Lung (tissue), 11 donors: ENCODE measurements at regions not wholly inside any gene's neighbourhood (a gene's known extent, or its start where the extent isn't known, plus 50 kb on each side); places are given as distances from the start of the nearest gene placed in this dataset.

ENCODE experiments used
- ATAC-seq: fragments of 200-7000 bp; cut with Tn5 transposase; one replicate; pipeline ENCODE4 v1.9.1; 2020; ENCODE audit warnings: moderate number of reproducible peaks; ENCODE audit not compliant: insufficient read depth, low FRiP score
- DNase-seq, 3 donors: peaks; one replicate each; pipeline ENCODE4 v3.0.0-alpha.2; 2013 to 2017
- H3K27ac ChIP-seq, 2 donors: one replicate each; pipeline ENCODE4 v1.5.1; 2013; ENCODE audit warnings: mild to moderate bottlenecking in 2 of 2, moderate library complexity in 2 of 2, control low read depth in 1 of 2, inconsistent platforms in 1 of 2, low read depth in 1 of 2, low read length in 1 of 2
- H3K27me3 ChIP-seq, 3 donors: one replicate each; pipeline ENCODE4 v1.5.1; 2013; ENCODE audit warnings: low read length in 2 of 3; ENCODE audit not compliant: control insufficient read depth in 3 of 3, insufficient read depth in 3 of 3
- H3K36me3 ChIP-seq, 4 donors: one replicate each; pipeline ENCODE4 v1.5.1; 2013; ENCODE audit warnings: low read length in 4 of 4, mild to moderate bottlenecking in 1 of 4, moderate library complexity in 1 of 4; ENCODE audit not compliant: control insufficient read depth in 4 of 4, insufficient read depth in 4 of 4
- H3K4me1 ChIP-seq, 5 donors: one replicate each; pipeline ENCODE4 v1.5.1; 2013; ENCODE audit warnings: low read length in 5 of 5, mild to moderate bottlenecking in 2 of 5, moderate library complexity in 1 of 5; ENCODE audit not compliant: control insufficient read depth in 5 of 5, insufficient read depth in 5 of 5
- H3K4me3 ChIP-seq: one replicate; pipeline ENCODE4 v1.5.1; 2013; ENCODE audit warnings: mild to moderate bottlenecking, control low read depth, moderate library complexity
- H3K9ac ChIP-seq, 2 donors: one replicate each; pipeline ENCODE4 v1.5.1; 2013; ENCODE audit warnings: low read length in 2 of 2, control low read depth in 1 of 2; ENCODE audit not compliant: insufficient read depth in 1 of 2
- H3K9me3 ChIP-seq, 4 donors: one replicate each; pipeline ENCODE4 v1.5.1; 2013; ENCODE audit warnings: low read length in 3 of 4, mild to moderate bottlenecking in 1 of 4, moderate library complexity in 1 of 4; ENCODE audit not compliant: control insufficient read depth in 4 of 4, insufficient read depth in 3 of 4
- WGBS, 2 donors: extraction: QIAGEN DNeasy Blood & Tissue Kit; methylation state at CpG; one replicate each; pipeline ENCODE4 v1.1.7; 2013; 5-methylcytosine and 5-hydroxymethylcytosine counted together
- TF ChIP-seq, protein P1 (sequence below): IDR thresholded peaks from 2 replicates; pipeline ENCODE4 v1.5.1; 2012; ENCODE audit warnings: mild to moderate bottlenecking; ENCODE audit errors: control extremely low read depth, extremely low read depth
- donor health status: control.
- donor health status: control.
- donor health status: Bipolar disorder and iron deficiency.
- donor health status: healthy.
- donor health status: DM: yes; HTN: yes; CAD: no.

DNA sequence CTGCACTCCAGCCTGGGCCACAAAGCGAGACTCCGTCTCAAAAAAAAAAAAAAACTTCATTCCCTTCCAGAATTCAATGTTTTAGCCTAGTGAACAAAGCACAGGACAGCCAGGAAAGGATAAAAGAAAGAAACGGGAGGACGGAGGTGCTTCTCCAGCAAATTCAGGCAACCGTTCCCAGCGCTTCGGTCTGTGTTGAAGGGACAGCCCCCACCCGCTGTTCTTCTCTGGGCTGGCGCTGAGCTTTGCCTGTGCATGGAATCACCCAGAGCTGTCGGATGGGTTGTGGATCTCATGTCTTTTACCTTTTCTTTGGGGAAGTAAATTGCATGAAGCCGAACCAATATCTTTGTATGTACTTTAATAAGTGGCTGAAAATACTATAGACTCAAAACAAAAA is 248.4 kb upstream of the IRX2 start:
- 92% methylated on average over 11 of the region's 11 CpGs for WGBS, 2 donors
- no peak for DNase-seq
- H3K27me3 ChIP-seq, result no peaks in the 10 kb centered on the region
- no peak overlapping the region for H3K27ac ChIP-seq
- H3K9ac ChIP-seq, result no peak overlapping the region
- ATAC-seq, result no peak
- peaks cover 0 to 13% (median 0%) of the 10 kb centered on the region in 4 donors for H3K9me3 ChIP-seq
- H3K36me3 ChIP-seq, result no peaks in the 10 kb centered on the region
- H3K4me3 ChIP-seq, result no peak overlapping the region
- no peaks in the 10 kb centered on the region for H3K4me1 ChIP-seq
- TF ChIP-seq, protein P1, sequence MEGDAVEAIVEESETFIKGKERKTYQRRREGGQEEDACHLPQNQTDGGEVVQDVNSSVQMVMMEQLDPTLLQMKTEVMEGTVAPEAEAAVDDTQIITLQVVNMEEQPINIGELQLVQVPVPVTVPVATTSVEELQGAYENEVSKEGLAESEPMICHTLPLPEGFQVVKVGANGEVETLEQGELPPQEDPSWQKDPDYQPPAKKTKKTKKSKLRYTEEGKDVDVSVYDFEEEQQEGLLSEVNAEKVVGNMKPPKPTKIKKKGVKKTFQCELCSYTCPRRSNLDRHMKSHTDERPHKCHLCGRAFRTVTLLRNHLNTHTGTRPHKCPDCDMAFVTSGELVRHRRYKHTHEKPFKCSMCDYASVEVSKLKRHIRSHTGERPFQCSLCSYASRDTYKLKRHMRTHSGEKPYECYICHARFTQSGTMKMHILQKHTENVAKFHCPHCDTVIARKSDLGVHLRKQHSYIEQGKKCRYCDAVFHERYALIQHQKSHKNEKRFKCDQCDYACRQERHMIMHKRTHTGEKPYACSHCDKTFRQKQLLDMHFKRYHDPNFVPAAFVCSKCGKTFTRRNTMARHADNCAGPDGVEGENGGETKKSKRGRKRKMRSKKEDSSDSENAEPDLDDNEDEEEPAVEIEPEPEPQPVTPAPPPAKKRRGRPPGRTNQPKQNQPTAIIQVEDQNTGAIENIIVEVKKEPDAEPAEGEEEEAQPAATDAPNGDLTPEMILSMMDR, result no peak

- H3K36me3 ChIP-seq, result no peaks in the 10 kb centered on the region
- H3K9ac ChIP-seq, result no peak overlapping the region
- no peak for DNase-seq
- no peak overlapping the region for H3K4me3 ChIP-seq
- no peak for ATAC-seq
- WGBS, 2 donors, result 68 to 83% methylated on average over 8 of the region's 8 CpGs
- H3K9me3 ChIP-seq, result peaks cover 0 to 13% (median 0%) of the 10 kb centered on the region in 4 donors
- H3K27me3 ChIP-seq, result no peaks in the 10 kb centered on the region
- TF ChIP-seq, protein P1, result no peak
- H3K27ac ChIP-seq, result no peak overlapping the region
- no peaks in the 10 kb centered on the region for H3K4me1 ChIP-seq
These were observed 246.6 kb upstream of the IRX2 start for GRCh38 chr5:2998106-2998505.

- TF ChIP-seq, protein P1, result no peak
- WGBS, 2 donors, result 46 to 56% methylated on average over 4 of the region's 4 CpGs
- Histone ChIP-seq H3K9ac (no peak overlapping the region), H3K4me3 (no peak overlapping the region), H3K36me3 (no peaks in the 10 kb centered on the region), H3K4me1 (no peaks in the 10 kb centered on the region), H3K9me3 (peaks cover 0 to 12% (median 0%) of the 10 kb centered on the region in 4 donors), H3K27ac (no peak overlapping the region), H3K27me3 (no peaks in the 10 kb centered on the region)
- DNase-seq (no peak), ATAC-seq (no peak)
These were observed 245.7 kb upstream of the IRX2 start for GRCh38 chr5:2997179-2997578.

DNA sequence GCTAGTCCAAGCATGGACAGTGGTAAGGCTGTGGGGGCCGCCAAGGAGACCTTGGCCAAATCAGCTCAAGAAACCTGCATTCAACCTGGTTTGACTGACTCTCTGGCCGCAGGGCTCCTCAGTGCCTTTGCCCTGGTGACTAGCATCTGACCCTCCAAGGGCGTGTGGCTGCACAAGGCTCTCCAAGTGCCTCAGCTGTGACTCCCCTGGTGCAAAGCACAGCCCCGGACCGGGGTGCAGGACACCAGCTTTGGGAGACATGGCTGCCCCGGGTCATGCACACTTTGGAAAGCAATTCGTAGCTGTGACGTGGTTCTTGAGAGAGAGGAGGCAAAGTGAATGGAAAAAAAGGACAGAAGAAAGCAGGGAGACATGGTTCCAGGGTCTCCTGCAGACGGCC is 245.2 kb upstream of the IRX2 start:
- TF ChIP-seq, protein P1, result no peak
- no peaks in the 10 kb centered on the region for H3K36me3 ChIP-seq
- H3K27me3 ChIP-seq, result no peaks in the 10 kb centered on the region
- H3K9me3 ChIP-seq, result peaks cover 0 to 10% (median 0%) of the 10 kb centered on the region in 4 donors
- no peak for DNase-seq
- H3K4me1 ChIP-seq, result peaks cover 0 to 1% (median 0%) of the 10 kb centered on the region in 5 donors
- H3K4me3 ChIP-seq, result no peak overlapping the region
- 81 to 87% methylated on average over 9 of the region's 9 CpGs for WGBS, 2 donors
- ATAC-seq, result no peak
- H3K9ac ChIP-seq, result no peak overlapping the region
- H3K27ac ChIP-seq, result no peak overlapping the region
